A549 (cell line): ENCODE measurements at regions not wholly inside any gene's neighbourhood (a gene's known extent, or its start where the extent isn't known, plus 50 kb on each side); places are given as distances from the start of the nearest gene placed in this dataset.

ENCODE experiments used
- CTCF ChIP-seq: fragments of >200 bp; sonication (Bioruptor Twin); formaldehyde crosslinking; IDR thresholded peaks from 3 replicates; pipeline ENCODE4 v1.5.1; 2016
- JUN ChIP-seq, 2 experiments: fragments of >200 bp; sonication (Bioruptor Twin); formaldehyde crosslinking; IDR thresholded peaks; 2 replicates in 1 of 2; 3 replicates in 1 of 2; pipeline ENCODE4 v1.6.1; 2016 to 2017
- KDM1A ChIP-seq: fragments of 200-600 bp; sonication (generic); IDR thresholded peaks from 2 replicates; pipeline ENCODE4 v1.6.1; 2016; ENCODE audit warnings: low read depth, mild to moderate bottlenecking
- NFE2L2 ChIP-seq: fragments of 150-350 bp; conservative IDR thresholded peaks from 2 replicates; pipeline ENCODE4 v1.6.1; 2014; ENCODE audit warnings: low read length
- NR3C1 ChIP-seq: fragments of >200 bp; sonication (Bioruptor Twin); formaldehyde crosslinking; IDR thresholded peaks from 3 replicates; pipeline ENCODE4 v1.6.1; 2017
- PHF8 ChIP-seq: fragments of 200-600 bp; sonication (generic); IDR thresholded peaks from 2 replicates; pipeline ENCODE4 v1.6.1; 2016; ENCODE audit warnings: low read depth, mild to moderate bottlenecking, antibody characterized with exemption, moderate library complexity, borderline replicate concordance
- RAD21 ChIP-seq, 2 experiments: fragments of >200 bp in 1 of 2; sonication (Bioruptor Twin) in 1 of 2; formaldehyde crosslinking in 1 of 2; IDR thresholded peaks in 1 of 2; conservative IDR thresholded peaks in 1 of 2; 2 replicates in 1 of 2; 3 replicates in 1 of 2; pipeline ENCODE4 v1.6.1; 2012 to 2018; ENCODE audit warnings: inconsistent platforms in 1 of 2

- TF ChIP-seq RAD21 (conservative IDR thresholded peaks at IDR 0.05 in 1 of 2, IDR thresholded peaks at IDR 0.05 in 1 of 2) (no peak), CTCF (no peak), KDM1A (no peak), PHF8 (no peak), JUN (IDR thresholded peaks at IDR 0.05) (no peak), NR3C1 (no peak), NFE2L2 (no peak)
Measured at GRCh38 chr16:62720651-62721050, 684.4 kb upstream of the CDH8 start.
